Nephron (organoid): ENCODE measurements at regions not wholly inside any gene's neighbourhood (a gene's known extent, or its start where the extent isn't known, plus 50 kb on each side); places are given as distances from the start of the nearest gene placed in this dataset.
"Not testable (repeated sequence)": the region's sequence is repeated elsewhere in the genome, so short reads cannot be mapped to it uniquely, and the experiment has no call there.

ENCODE experiments used
- H3K27ac Mint-ChIP-seq, 3 experiments: 2 replicates each; pipeline ENCODE4 v1.8.0; 2020; ENCODE audit warnings: mixed read lengths in 3 of 3, mild to moderate bottlenecking in 2 of 3, moderate library complexity in 1 of 3
- H3K27me3 Mint-ChIP-seq: 2 replicates; pipeline ENCODE4 v1.8.0; 2021; ENCODE audit warnings: low read depth, mild to moderate bottlenecking, moderate library complexity, mixed read lengths
- H3K36me3 Mint-ChIP-seq: 2 replicates; pipeline ENCODE4 v1.8.0; 2020; ENCODE audit warnings: low read depth, mixed read lengths
- H3K4me1 Mint-ChIP-seq: 2 replicates; pipeline ENCODE4 v1.8.0; 2020; ENCODE audit warnings: mixed read lengths
- H3K4me3 Mint-ChIP-seq, 3 experiments: 2 replicates each; pipeline ENCODE4 v1.8.0; 2020; ENCODE audit warnings: mild to moderate bottlenecking in 3 of 3, mixed read lengths in 3 of 3, moderate library complexity in 2 of 3
- H3K9me3 Mint-ChIP-seq: 2 replicates; pipeline ENCODE4 v1.8.0; 2020; ENCODE audit warnings: mixed read lengths
- CTCF ChIP-seq, 3 experiments: fragments of 200-600 bp; sonication (generic); IDR thresholded peaks; one replicate each; pipeline ENCODE4 v1.5.0; 2021; ENCODE audit warnings: antibody characterized with exemption in 3 of 3; ENCODE audit not compliant: unreplicated experiment in 3 of 3

GRCh38 chr15:47129033-47129432 is 588.3 kb upstream of the SEMA6D start:
- TF ChIP-seq CTCF (IDR thresholded peaks at IDR 0.05; ENCODE audit: unreplicated experiment in 3 of 3), result no peak
- Mint-ChIP-seq H3K9me3 (peaks cover 33% of the 10 kb centered on the region), H3K4me1 (no peaks in the 10 kb centered on the region), H3K27me3 (no peaks in the 10 kb centered on the region), H3K4me3 (no peak overlapping the region), H3K36me3 (peaks cover 8% of the 10 kb centered on the region), H3K27ac (no peak overlapping the region)

GRCh38 chr15:47131450-47131849 is 585.9 kb upstream of the SEMA6D start:
- H3K27ac Mint-ChIP-seq, H3K36me3 Mint-ChIP-seq, H3K27me3 Mint-ChIP-seq, H3K4me3 Mint-ChIP-seq, H3K4me1 Mint-ChIP-seq: not testable (repeated sequence)
- peaks cover 33% of the 10 kb centered on the region for H3K9me3 Mint-ChIP-seq

- Mint-ChIP-seq H3K27me3 (no peaks in the 10 kb centered on the region), H3K27ac (no peak overlapping the region), H3K4me1 (no peaks in the 10 kb centered on the region), H3K36me3 (peaks cover 8% of the 10 kb centered on the region), H3K4me3 (no peak overlapping the region), H3K9me3 (peaks cover 11% of the 10 kb centered on the region)
- no peak for TF ChIP-seq CTCF (IDR thresholded peaks at IDR 0.05; ENCODE audit: unreplicated experiment in 3 of 3)
Observed at GRCh38 chr15:47135267-47135666, 582.0 kb upstream of the SEMA6D start.

GRCh38 chr15:47136236-47136635 is 581.1 kb upstream of the SEMA6D start:
- TF ChIP-seq CTCF (IDR thresholded peaks at IDR 0.05; ENCODE audit: unreplicated experiment in 3 of 3), result no peak
- no peaks in the 10 kb centered on the region for H3K27me3 Mint-ChIP-seq
- no peak overlapping the region for H3K27ac Mint-ChIP-seq
- H3K36me3 Mint-ChIP-seq, result peaks cover under 1% of the 10 kb centered on the region
- no peaks in the 10 kb centered on the region for H3K4me1 Mint-ChIP-seq
- H3K9me3 Mint-ChIP-seq, result peaks cover 2% of the 10 kb centered on the region
- H3K4me3 Mint-ChIP-seq, result no peak overlapping the region

- TF ChIP-seq CTCF (IDR thresholded peaks at IDR 0.05; ENCODE audit: unreplicated experiment in 3 of 3), result no peak
- Mint-ChIP-seq H3K27me3 (no peaks in the 10 kb centered on the region), H3K4me3 (no peak overlapping the region), H3K4me1 (no peaks in the 10 kb centered on the region), H3K36me3 (no peaks in the 10 kb centered on the region), H3K27ac (no peak overlapping the region), H3K9me3 (peaks cover 16% of the 10 kb centered on the region)
Observed at GRCh38 chr15:47139965-47140364, 577.3 kb upstream of the SEMA6D start.

- no peaks in the 10 kb centered on the region for H3K27me3 Mint-ChIP-seq
- H3K9me3 Mint-ChIP-seq, result peaks cover 6% of the 10 kb centered on the region
- no peak for TF ChIP-seq CTCF (IDR thresholded peaks at IDR 0.05; ENCODE audit: unreplicated experiment in 3 of 3)
- no peak overlapping the region for H3K27ac Mint-ChIP-seq
- H3K4me1 Mint-ChIP-seq, result peaks cover 5% of the 10 kb centered on the region
- no peaks in the 10 kb centered on the region for H3K36me3 Mint-ChIP-seq
- no peak overlapping the region for H3K4me3 Mint-ChIP-seq
Observed at GRCh38 chr15:47157827-47158226, 559.5 kb upstream of the SEMA6D start.
